ENCODE measurements at regions not wholly inside any gene's neighbourhood (a gene's known extent, or its start where the extent isn't known, plus 50 kb on each side); places are given as distances from the start of the nearest gene placed in this dataset.

- H3K9me3 ChIP-seq = no peaks in the 10 kb centered on the region
- H3K27ac ChIP-seq = no peak overlapping the region
- no peak overlapping the region for H3K4me3 ChIP-seq
- H3K4me1 ChIP-seq = no peaks in the 10 kb centered on the region
- no peaks in the 10 kb centered on the region for H3K27me3 ChIP-seq
- no peaks in the 10 kb centered on the region for H3K36me3 ChIP-seq
- intact Hi-C loops (cut with DNase I) = no loop called here
- no peak for TF ChIP-seq POLR2A (IDR thresholded peaks at IDR 0.05)
- no peak for TF ChIP-seq CTCF (IDR thresholded peaks at IDR 0.05)
- no peak for ATAC-seq
- DNase-seq = no peak
- no CpG with 5 or more reads among the region's 2 CpGs for WGBS (ENCODE audit: insufficient coverage, low coverage, low lambda C conversion rate, missing lambda C conversion rate)
Measured at GRCh38 chr3:153967260-153967659, 153.9 kb upstream of the ARHGEF26 start.

- no peaks in the 10 kb centered on the region for H3K36me3 ChIP-seq
- TF ChIP-seq POLR2A (IDR thresholded peaks at IDR 0.05) = no peak
- no peak for TF ChIP-seq CTCF (IDR thresholded peaks at IDR 0.05)
- H3K27me3 ChIP-seq = no peaks in the 10 kb centered on the region
- intact Hi-C loops (cut with DNase I) = no loop called here
- ATAC-seq = no peak
- H3K4me1 ChIP-seq = no peaks in the 10 kb centered on the region
- H3K4me3 ChIP-seq = no peak overlapping the region
- H3K27ac ChIP-seq = no peak overlapping the region
- no peak for DNase-seq
- no peaks in the 10 kb centered on the region for H3K9me3 ChIP-seq
Measured at GRCh38 chr3:153970047-153970446, 151.1 kb upstream of the ARHGEF26 start.

- Histone ChIP-seq H3K4me3 (no peak overlapping the region), H3K4me1 (no peaks in the 10 kb centered on the region), H3K27ac (no peak overlapping the region), H3K27me3 (no peaks in the 10 kb centered on the region), H3K9me3 (no peaks in the 10 kb centered on the region), H3K36me3 (no peaks in the 10 kb centered on the region)
- no peak for DNase-seq
- WGBS (ENCODE audit: insufficient coverage, low coverage, low lambda C conversion rate, missing lambda C conversion rate) = 0% methylated on average over 1 of the region's 1 CpG
- ATAC-seq = no peak
- TF ChIP-seq POLR2A (IDR thresholded peaks at IDR 0.05) (no peak), CTCF (IDR thresholded peaks at IDR 0.05) (peak; percentile 14 to 43 (median 40))
- intact Hi-C loops (cut with DNase I) = no loop called here
Measured at GRCh38 chr3:153970741-153971347, 150.3 kb upstream of the ARHGEF26 start.

- H3K9me3 ChIP-seq = no peaks in the 10 kb centered on the region
- 62% methylated on average over 1 of the region's 1 CpG for WGBS (ENCODE audit: insufficient coverage, low coverage, low lambda C conversion rate, missing lambda C conversion rate)
- no peak for ATAC-seq
- intact Hi-C loops (cut with DNase I) = no loop called here
- H3K4me3 ChIP-seq = no peak overlapping the region
- no peaks in the 10 kb centered on the region for H3K27me3 ChIP-seq
- H3K27ac ChIP-seq = no peak overlapping the region
- DNase-seq = no peak
- H3K36me3 ChIP-seq = no peaks in the 10 kb centered on the region
- no peak for TF ChIP-seq CTCF (IDR thresholded peaks at IDR 0.05)
- TF ChIP-seq POLR2A (IDR thresholded peaks at IDR 0.05) = no peak
- H3K4me1 ChIP-seq = no peaks in the 10 kb centered on the region
Measured at GRCh38 chr3:153972862-153973261, 148.3 kb upstream of the ARHGEF26 start.

- no peaks in the 10 kb centered on the region for H3K4me1 ChIP-seq
- intact Hi-C loops (cut with DNase I) = no loop called here
- H3K27me3 ChIP-seq = no peaks in the 10 kb centered on the region
- H3K36me3 ChIP-seq = no peaks in the 10 kb centered on the region
- no peak overlapping the region for H3K4me3 ChIP-seq
- TF ChIP-seq CTCF (IDR thresholded peaks at IDR 0.05) = no peak
- TF ChIP-seq POLR2A (IDR thresholded peaks at IDR 0.05) = no peak
- 61% methylated on average over 3 of the region's 3 CpGs for WGBS (ENCODE audit: insufficient coverage, low coverage, low lambda C conversion rate, missing lambda C conversion rate)
- ATAC-seq (no peak), DNase-seq (no peak)
- no peaks in the 10 kb centered on the region for H3K9me3 ChIP-seq
- H3K27ac ChIP-seq = no peak overlapping the region
Measured at GRCh38 chr3:153973722-153974265, 147.4 kb upstream of the ARHGEF26 start.
